Caco-2 (cell line): ENCODE measurements at regions not wholly inside any gene's neighbourhood (a gene's known extent, or its start where the extent isn't known, plus 50 kb on each side); places are given as distances from the start of the nearest gene placed in this dataset.

Experiments used
- BruUV-seq: library from RNA; stranded (reverse); fragments of 400-500 nt; replicated peaks from 2 replicates; lab custom pipeline; 2021; lab: Mats Ljungman, UMichigan
- CTCF ChIA-PET: fragments of 300-600 bp; sonication (Branson Sonifier 250); formaldehyde crosslinking; loops from one replicate; lab custom pipeline; 2022; ENCODE audit warnings: antibody characterized with exemption; lab: Charles Lee
- POLR2A ChIA-PET: fragments of 300-600 bp; sonication (Branson Sonifier 250); formaldehyde crosslinking; loops from one replicate; lab custom pipeline; 2022; ENCODE audit warnings: antibody characterized with exemption; lab: Charles Lee
- DNase-seq, 2 experiments: peaks; one replicate each; pipeline versions ENCODE4 v3.0.0 to v3.0.0-alpha.2; 2020 to 2022
- H3K27me3 ChIP-seq: replicated peaks from 2 replicates; pipeline ENCODE4 v1.6.0; 2011; ENCODE audit warnings: low read length; ENCODE audit not compliant: control insufficient read depth, insufficient read depth
- H3K36me3 ChIP-seq: 2 replicates; pipeline ENCODE4 v1.5.1; 2011; ENCODE audit warnings: low read length; ENCODE audit not compliant: control insufficient read depth, insufficient read depth
- H3K4me1 ChIP-seq: fragments of 250-450 bp; sonication (Bioruptor Pico); 2 replicates; pipeline ENCODE4 v1.5.1; 2020; ENCODE audit warnings: mild to moderate bottlenecking
- H3K4me3 ChIP-seq: 2 replicates; pipeline ENCODE4 v1.5.1; 2011; ENCODE audit warnings: low read depth, mild to moderate bottlenecking, control low read depth, low read length
- H3K9me3 ChIP-seq: fragments of 250-450 bp; sonication (Bioruptor Pico); 2 replicates; pipeline ENCODE4 v1.5.1; 2020; ENCODE audit warnings: mild to moderate bottlenecking, moderate library complexity
- H3K27ac Mint-ChIP-seq: one replicate; pipeline ENCODE4 v1.8.0; 2022; ENCODE audit warnings: mixed read lengths; ENCODE audit not compliant: unreplicated experiment
- H3K27me3 Mint-ChIP-seq: one replicate; pipeline ENCODE4 v1.8.0; 2022; ENCODE audit warnings: mixed read lengths; ENCODE audit not compliant: insufficient read depth, unreplicated experiment
- H3K36me3 Mint-ChIP-seq: one replicate; pipeline ENCODE4 v1.8.0; 2022; ENCODE audit warnings: mild to moderate bottlenecking, mixed read lengths; ENCODE audit not compliant: insufficient read depth, unreplicated experiment
- H3K4me1 Mint-ChIP-seq: one replicate; pipeline ENCODE4 v1.8.0; 2022; ENCODE audit warnings: low read depth, mixed read lengths; ENCODE audit not compliant: unreplicated experiment
- H3K4me3 Mint-ChIP-seq: one replicate; pipeline ENCODE4 v1.8.0; 2022; ENCODE audit warnings: mild to moderate bottlenecking, moderate library complexity, mixed read lengths; ENCODE audit not compliant: unreplicated experiment
- H3K9me3 Mint-ChIP-seq: one replicate; pipeline ENCODE4 v1.8.0; 2022; ENCODE audit warnings: mixed read lengths; ENCODE audit not compliant: unreplicated experiment
- CTCF ChIP-seq, 2 experiments: fragments of 200-600 bp in 1 of 2; IDR thresholded peaks; 1 replicate in 1 of 2; 2 replicates in 1 of 2; pipeline versions ENCODE4 v1.5.1 to v1.8.0; 2011 to 2022; ENCODE audit warnings: antibody characterized with exemption in 1 of 2, control low read depth in 1 of 2, inconsistent platforms in 1 of 2, low read depth in 1 of 2, low read length in 1 of 2, mild to moderate bottlenecking in 1 of 2, moderate library complexity in 1 of 2; ENCODE audit not compliant: insufficient read depth in 1 of 2, severe bottlenecking in 1 of 2, unreplicated experiment in 1 of 2
- intact Hi-C: fragments of 100-400 bp; cut with micrococcal nuclease; formaldehyde crosslinking; loops from one replicate; pipeline ENCODE4 v1.10.0; 2022; ENCODE audit not compliant: unreplicated experiment

- Histone ChIP-seq H3K36me3 (no peaks in the 10 kb centered on the region), H3K4me1 (no peaks in the 10 kb centered on the region), H3K4me3 (no peak overlapping the region), H3K27me3 (no peaks in the 10 kb centered on the region), H3K9me3 (no peaks in the 10 kb centered on the region)
- no peaks in the 10 kb centered on the region for H3K27me3 Mint-ChIP-seq
- POLR2A ChIA-PET: no interaction called here
- no peaks in the 10 kb centered on the region for H3K9me3 Mint-ChIP-seq
- H3K36me3 Mint-ChIP-seq: no peaks in the 10 kb centered on the region
- no peak overlapping the region for H3K27ac Mint-ChIP-seq
- no peak for DNase-seq
- intact Hi-C loops: no loop called here
- CTCF ChIA-PET: no interaction called here
- no peak overlapping the region for H3K4me3 Mint-ChIP-seq
- BruUV-seq: no TSS peak
- TF ChIP-seq CTCF (IDR thresholded peaks at IDR 0.05; ENCODE audit: insufficient read depth in 1 of 2, low read depth in 1 of 2, low read length in 1 of 2, severe bottlenecking in 1 of 2, unreplicated experiment in 1 of 2): no peak
- peaks cover 5% of the 10 kb centered on the region for H3K4me1 Mint-ChIP-seq
Observed at GRCh38 chr15:95928822-95929221, 401.7 kb upstream of the NR2F2 start.

- intact Hi-C loops: no loop called here
- H3K4me3 ChIP-seq: no peak overlapping the region
- Mint-ChIP-seq H3K9me3 (no peaks in the 10 kb centered on the region), H3K27ac (no peak overlapping the region), H3K27me3 (no peaks in the 10 kb centered on the region), H3K36me3 (no peaks in the 10 kb centered on the region), H3K4me1 (no peaks in the 10 kb centered on the region), H3K4me3 (no peak overlapping the region)
- ChIA-PET CTCF (no interaction called here), POLR2A (no interaction called here)
- H3K36me3 ChIP-seq: no peaks in the 10 kb centered on the region
- H3K27me3 ChIP-seq: no peaks in the 10 kb centered on the region
- no peak for DNase-seq
- no peaks in the 10 kb centered on the region for H3K4me1 ChIP-seq
- H3K9me3 ChIP-seq: no peaks in the 10 kb centered on the region
- no TSS peak for BruUV-seq
- no peak for TF ChIP-seq CTCF (IDR thresholded peaks at IDR 0.05; ENCODE audit: insufficient read depth in 1 of 2, low read depth in 1 of 2, low read length in 1 of 2, severe bottlenecking in 1 of 2, unreplicated experiment in 1 of 2)
Observed at GRCh38 chr15:95929232-95929846, 401.2 kb upstream of the NR2F2 start.

GRCh38 chr15:95930659-95931375 lies 399.7 kb upstream of the NR2F2 start:
- Mint-ChIP-seq H3K9me3 (no peaks in the 10 kb centered on the region), H3K36me3 (no peaks in the 10 kb centered on the region), H3K27me3 (no peaks in the 10 kb centered on the region), H3K4me1 (no peaks in the 10 kb centered on the region), H3K27ac (peak overlapping the region; percentile 42), H3K4me3 (no peak overlapping the region)
- DNase-seq: no peak
- ChIA-PET POLR2A (no interaction called here), CTCF (no interaction called here)
- Histone ChIP-seq H3K4me3 (no peak overlapping the region), H3K27me3 (no peaks in the 10 kb centered on the region), H3K36me3 (no peaks in the 10 kb centered on the region), H3K4me1 (no peaks in the 10 kb centered on the region), H3K9me3 (no peaks in the 10 kb centered on the region)
- intact Hi-C loops: no loop called here
- no peak for TF ChIP-seq CTCF (IDR thresholded peaks at IDR 0.05; ENCODE audit: insufficient read depth in 1 of 2, low read depth in 1 of 2, low read length in 1 of 2, severe bottlenecking in 1 of 2, unreplicated experiment in 1 of 2)
- no TSS peak for BruUV-seq
